Mammary epithelial cell (primary cell): ENCODE measurements at regions not wholly inside any gene's neighbourhood (a gene's known extent, or its start where the extent isn't known, plus 50 kb on each side); places are given as distances from the start of the nearest gene placed in this dataset.

ENCODE experiments used
- EZH2 ChIP-seq: IDR thresholded peaks from 2 replicates; pipeline ENCODE4 v1.6.1; 2012; ENCODE audit warnings: low read length, inconsistent platforms, borderline replicate concordance
- TF ChIP-seq, protein P1 (sequence below), 2 donors: IDR thresholded peaks in 1 of 2; conservative IDR thresholded peaks in 1 of 2; 2 replicates each; pipeline ENCODE4 v1.5.1; 2011 to 2012; ENCODE audit warnings: inconsistent platforms in 2 of 2, low read length in 2 of 2, mild to moderate bottlenecking in 2 of 2, control low read depth in 1 of 2, low read depth in 1 of 2; ENCODE audit not compliant: insufficient read depth in 1 of 2; ENCODE audit errors: extremely low read depth in 1 of 2

DNA sequence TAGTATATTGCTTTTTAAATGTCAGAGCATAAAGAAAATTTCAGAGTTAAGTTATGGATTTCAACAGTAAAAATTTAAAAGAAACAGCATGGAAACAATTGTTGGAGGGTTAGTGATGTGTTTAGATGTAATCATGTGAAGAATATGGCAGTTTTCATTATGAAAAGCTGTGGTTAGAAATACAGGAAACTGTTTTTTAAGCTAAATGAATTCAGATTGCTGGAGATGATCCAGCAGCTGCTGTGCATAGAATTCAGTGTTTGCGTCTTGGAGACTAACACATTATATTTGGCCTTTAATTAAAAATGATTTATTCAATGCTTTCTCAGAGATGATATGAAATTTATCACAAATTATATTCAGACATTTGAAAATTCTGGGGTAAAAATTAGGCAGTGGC is 273.6 kb upstream of the LRRC7 start:
- no peak for TF ChIP-seq EZH2
- TF ChIP-seq, protein P1, sequence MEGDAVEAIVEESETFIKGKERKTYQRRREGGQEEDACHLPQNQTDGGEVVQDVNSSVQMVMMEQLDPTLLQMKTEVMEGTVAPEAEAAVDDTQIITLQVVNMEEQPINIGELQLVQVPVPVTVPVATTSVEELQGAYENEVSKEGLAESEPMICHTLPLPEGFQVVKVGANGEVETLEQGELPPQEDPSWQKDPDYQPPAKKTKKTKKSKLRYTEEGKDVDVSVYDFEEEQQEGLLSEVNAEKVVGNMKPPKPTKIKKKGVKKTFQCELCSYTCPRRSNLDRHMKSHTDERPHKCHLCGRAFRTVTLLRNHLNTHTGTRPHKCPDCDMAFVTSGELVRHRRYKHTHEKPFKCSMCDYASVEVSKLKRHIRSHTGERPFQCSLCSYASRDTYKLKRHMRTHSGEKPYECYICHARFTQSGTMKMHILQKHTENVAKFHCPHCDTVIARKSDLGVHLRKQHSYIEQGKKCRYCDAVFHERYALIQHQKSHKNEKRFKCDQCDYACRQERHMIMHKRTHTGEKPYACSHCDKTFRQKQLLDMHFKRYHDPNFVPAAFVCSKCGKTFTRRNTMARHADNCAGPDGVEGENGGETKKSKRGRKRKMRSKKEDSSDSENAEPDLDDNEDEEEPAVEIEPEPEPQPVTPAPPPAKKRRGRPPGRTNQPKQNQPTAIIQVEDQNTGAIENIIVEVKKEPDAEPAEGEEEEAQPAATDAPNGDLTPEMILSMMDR (conservative IDR thresholded peaks at IDR 0.05 in 1 of 2, IDR thresholded peaks at IDR 0.05 in 1 of 2; ENCODE audit: extremely low read depth in 1 of 2, insufficient read depth in 1 of 2, low read depth in 1 of 2, low read length in 2 of 2): no peak
